Right lung (tissue), 2 donors: ENCODE measurements at regions not wholly inside any gene's neighbourhood (a gene's known extent, or its start where the extent isn't known, plus 50 kb on each side); places are given as distances from the start of the nearest gene placed in this dataset.
"Not testable (repeated sequence)": the region's sequence is repeated elsewhere in the genome, so short reads cannot be mapped to it uniquely, and the experiment has no call there.

Source experiments
- DNase-seq, 2 donors: peaks; one replicate each; pipeline ENCODE4 v3.0.0-alpha.2; 2013

DNA sequence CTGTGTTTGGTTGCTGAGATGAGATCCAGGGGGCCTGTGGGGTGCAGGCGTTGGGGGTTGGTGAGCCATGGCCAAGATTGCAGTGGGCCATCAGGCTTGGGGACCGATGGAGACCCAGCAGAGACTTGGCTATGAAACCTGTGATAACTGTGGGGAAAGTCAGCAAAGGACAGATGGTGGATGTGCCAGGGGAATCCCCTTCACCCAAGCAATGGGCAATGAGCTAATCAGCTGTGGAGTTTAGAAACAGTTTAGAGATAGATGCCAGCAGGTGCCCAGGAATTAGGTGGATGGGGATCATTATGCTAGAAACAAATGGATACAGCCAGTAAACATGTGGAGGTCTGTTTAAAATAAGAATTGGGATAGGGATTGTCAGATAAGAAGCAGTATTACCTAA, 151.4 kb upstream of the FERD3L start:
- no peak for DNase-seq

DNA sequence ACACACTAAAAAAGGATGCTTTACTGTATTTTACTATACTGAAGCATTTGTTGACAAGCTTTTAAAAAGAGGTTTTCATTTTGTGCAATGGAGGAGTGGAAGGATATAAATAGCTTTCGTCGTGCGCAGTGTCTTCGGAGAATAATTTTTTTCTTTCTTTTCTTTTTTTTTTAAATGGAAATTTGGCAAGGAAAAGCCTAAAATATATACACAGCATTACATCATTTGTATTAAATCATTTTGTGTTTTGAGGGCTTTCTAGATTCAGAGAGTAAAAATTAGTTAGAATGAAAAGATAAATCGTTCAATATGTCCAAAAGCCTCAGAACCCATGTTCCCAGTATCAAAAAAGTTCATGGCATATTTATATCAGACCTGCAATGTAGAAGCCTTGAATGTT, 150.2 kb upstream of the FERD3L start:
- DNase-seq: no peak

GRCh38 chr7:19294619-19295018, 149.4 kb upstream of the FERD3L start:
- no peak for DNase-seq

DNA sequence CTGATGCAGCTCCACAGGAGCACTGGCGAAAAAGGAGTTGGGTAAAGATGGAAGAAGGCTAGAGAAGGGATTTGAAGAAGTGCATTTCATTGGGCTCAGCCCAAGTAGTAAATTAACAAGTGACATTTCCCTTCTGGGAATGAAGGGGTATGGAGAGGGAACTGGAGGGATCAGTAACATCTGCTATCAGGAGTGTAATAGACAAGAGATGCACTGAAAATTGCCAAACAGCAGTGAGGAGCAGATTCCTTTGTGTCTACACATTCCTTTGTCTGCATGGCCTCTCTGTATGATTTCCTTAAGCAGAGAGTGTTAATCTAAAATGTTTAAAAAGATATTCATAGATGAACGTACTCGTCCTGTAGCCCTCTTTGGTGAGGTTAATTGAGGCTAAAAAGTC, 148.2 kb upstream of the FERD3L start:
- no peak for DNase-seq

GRCh38 chr7:19290968-19291367, 145.7 kb upstream of the FERD3L start:
- no peak for DNase-seq

DNA sequence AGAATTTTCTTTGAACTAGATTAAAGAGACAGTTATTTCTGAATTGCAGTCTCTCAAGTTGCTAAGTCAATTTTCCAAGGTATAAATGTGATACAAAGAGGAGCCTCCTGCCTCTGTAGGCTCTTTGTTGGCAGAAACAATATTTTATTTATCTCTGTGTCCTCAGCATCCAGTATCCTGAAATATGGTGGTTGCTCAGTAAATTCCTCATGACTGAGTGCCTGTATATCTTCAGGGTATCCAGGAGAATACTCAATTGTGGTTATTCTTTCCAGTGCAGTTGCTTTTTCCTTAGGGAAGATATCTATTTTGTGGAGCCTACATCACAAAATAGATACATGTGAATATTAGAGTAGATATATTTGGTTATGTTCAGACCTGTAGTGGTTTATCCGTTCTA, 144.8 kb upstream of the FERD3L start:
- no peak for DNase-seq

- no peak for DNase-seq
Measured at GRCh38 chr7:19284596-19285300, 139.5 kb upstream of the FERD3L start.

GRCh38 chr7:19284136-19284535, 138.9 kb upstream of the FERD3L start:
- DNase-seq: no peak

DNA sequence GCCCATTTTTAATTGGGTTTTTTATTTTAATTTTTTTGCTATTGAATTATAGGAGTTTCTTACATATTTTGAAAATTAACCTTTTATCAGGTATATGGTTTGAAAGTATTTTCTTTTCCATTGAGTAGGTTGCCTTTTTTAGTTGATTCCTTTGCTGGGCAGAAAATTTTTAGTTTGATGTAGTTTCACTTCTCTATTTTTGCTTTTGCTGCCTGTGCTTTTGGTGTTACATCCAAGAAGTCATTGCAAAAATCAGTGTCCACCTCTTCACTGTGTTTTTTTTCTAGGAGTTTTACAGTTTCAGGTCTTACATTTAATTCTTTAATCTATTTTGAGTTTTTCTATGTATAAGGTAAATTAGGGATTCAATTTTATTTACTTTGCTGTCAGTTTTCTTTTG, 129.8 kb upstream of the FERD3L start:
- DNase-seq: no peak

DNA sequence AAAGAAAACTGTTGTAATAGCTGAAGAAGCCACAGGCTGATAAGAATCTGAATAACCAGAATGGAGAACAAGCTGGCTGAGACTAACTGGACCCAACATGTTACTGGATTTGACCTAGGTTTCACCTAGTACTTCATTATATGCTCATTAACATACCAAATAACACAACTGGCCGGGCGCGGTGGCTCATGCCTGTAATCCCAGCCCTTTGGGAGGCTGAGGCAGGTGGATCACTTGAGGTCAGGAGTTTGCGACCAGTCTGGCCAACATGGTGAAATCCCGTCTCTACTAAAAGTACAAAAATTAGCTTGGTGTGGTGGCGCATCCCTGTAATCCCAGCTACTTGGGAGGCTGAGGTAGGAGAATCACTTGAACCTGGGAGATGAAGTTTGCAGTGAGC, 127.1 kb upstream of the FERD3L start:
- DNase-seq: not testable (repeated sequence)

DNA sequence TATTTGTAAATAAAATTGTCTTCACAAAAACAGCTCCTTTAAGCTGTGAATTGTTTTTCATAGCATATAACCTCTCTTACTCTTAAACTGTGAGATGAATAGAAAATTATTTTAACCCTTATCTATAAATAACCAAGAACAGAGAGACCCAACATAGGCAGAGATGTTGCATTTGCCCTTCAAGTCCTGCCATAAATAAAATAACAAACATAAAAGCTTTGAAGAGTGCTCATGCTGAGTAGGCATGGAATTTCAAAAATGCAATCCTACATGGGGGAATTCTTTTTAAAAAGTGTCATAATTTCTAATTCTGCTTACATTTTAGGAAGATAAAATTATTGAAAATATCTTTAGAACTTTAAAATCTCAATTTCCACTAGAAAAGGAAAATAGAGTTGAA, 124.1 kb upstream of the FERD3L start:
- no peak for DNase-seq

DNA sequence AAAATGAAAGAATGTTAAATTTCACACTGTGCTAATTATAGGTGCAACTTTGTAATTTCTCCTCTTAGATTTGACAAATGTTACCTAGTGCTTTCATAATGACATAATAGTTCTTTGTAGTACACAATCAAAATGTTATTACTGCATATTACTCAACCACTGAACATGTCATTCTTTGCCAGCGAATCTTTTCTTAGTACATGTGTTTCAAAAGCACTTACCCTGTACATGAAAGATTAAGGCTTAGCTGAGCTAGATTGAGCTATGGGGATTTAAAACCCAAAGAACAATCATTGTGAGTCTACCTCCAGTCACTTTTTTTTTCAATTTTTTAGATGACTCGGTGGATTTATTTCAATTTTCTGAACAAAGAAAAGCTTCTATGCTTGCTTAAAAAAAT, 123.5 kb upstream of the FERD3L start:
- no peak for DNase-seq

DNA sequence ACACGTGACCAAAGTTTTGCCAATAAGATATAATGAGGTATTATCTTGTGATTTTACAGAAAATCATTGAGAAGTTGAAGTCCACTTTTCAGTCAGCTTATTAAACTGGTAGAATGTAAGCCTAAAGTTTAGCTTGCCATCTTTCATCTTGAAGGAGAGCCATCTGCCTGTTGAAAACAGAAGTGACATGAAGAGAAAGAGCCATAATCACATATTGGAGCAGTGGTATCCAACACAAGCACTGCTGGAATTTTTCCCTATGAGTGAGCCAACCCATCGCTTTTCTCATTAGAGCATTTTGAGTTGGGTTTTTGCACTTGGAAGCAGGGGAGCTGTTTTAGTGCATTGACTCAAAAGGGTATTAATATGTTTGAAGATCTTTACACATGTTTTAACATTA, 117.6 kb upstream of the FERD3L start:
- DNase-seq: no peak

GRCh38 chr7:19249281-19249680, 104.1 kb upstream of the FERD3L start:
- no peak for DNase-seq

GRCh38 chr7:19248681-19249080, 103.5 kb upstream of the FERD3L start:
- no peak for DNase-seq

GRCh38 chr7:19248115-19248514, 102.9 kb upstream of the FERD3L start:
- DNase-seq: no peak

DNA sequence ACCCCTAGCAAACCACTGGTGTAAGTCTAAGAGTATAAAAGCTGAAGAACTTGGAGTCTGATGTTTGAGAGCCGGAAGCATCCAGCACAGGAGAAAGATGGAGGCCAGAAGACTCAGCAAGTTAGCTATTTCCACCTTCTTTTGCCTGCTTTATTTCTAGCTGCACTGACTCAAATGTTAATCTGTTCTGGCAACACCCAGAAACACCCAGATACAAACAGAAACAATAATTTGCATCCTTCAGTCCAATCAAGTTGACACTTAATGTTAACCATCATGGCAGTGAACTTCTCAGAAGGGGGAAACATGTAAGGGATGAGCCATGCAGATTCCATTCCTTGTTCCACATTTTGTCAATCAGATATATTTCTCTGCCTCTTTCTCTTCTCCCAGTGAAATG, 101.8 kb upstream of the FERD3L start:
- DNase-seq: no peak

DNA sequence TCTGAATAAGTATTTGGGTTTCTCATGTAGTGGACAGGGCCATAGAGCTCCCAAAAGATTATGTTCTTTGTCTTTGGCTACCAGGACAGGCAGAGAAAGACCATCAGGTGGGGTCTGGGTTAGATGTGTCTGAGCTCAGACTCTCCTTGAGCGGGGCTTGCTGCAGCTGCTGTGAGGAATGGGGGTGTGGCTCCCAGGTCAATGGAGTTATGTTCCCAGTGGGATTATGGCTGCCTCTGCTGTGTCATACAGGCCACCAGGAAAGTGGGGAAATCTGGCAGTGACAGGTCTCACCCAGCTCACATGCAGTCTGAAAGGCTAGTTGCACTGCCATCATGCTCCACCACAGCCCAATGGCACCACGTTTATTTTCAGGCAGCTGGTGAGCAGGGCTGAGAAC, 97.0 kb upstream of the FERD3L start:
- DNase-seq: no peak

DNA sequence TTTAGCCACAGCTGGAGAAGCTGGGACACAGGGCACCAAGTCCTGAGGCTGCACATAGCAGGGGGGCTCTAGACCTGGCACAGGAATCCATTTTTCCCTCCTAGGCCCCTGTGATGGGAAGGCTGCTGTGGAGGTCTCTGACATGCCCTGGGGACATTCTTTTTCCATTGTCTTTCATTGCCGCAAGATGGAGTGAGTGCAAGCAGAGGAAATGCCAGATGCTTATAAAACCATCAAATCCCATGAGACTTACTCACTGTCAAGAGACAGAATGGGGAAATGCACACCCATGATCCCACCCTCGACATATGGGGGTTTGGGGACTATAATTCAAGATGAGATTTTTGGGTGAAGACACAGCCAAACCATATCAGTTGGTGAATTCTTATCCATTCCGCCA, 94.7 kb upstream of the FERD3L start:
- no peak for DNase-seq

- no peak for DNase-seq
Measured at GRCh38 chr7:19235680-19236079, 90.5 kb upstream of the FERD3L start.

DNA sequence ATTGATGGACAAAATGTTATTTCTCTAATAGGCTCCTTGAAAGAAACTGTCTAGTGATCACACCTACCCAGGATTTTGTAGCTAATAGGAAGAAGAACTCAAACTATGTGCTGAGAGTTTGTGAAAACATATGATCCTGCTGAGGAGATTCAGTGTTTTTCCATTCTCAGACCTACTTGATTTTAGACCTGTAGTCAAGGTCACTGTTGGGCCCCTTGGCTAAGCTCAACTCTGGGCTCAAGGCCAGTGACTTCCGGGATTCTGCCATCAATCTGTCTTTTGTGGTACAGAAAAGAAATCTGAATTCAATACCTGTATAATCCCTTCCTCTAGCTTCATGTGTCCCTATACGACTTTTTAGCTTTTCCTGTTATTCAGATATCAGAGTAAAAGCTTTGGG, 79.7 kb upstream of the FERD3L start:
- DNase-seq: no peak

DNA sequence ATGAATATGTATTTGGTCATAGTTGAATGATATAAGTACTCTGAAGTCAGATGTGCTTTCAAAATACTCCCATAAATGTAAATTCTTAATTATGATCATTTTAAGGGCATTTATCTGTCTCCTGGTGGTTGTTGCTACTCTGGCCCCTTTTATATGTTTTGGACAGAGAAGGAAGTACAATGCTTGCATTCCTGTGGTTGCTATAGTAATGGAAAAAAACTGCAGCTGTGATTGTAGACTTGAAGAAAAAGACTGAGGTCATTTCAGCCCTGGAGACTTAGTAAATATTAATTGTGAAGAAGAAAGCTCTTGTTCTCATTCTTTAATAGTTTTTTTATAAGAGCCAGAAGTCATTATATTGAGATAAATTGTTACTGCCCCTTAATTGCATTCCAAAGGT, 70.2 kb upstream of the FERD3L start:
- DNase-seq: peak; percentile 10 to 20

- no peak for DNase-seq
Measured at GRCh38 chr7:19213746-19214145, 68.5 kb upstream of the FERD3L start.

DNA sequence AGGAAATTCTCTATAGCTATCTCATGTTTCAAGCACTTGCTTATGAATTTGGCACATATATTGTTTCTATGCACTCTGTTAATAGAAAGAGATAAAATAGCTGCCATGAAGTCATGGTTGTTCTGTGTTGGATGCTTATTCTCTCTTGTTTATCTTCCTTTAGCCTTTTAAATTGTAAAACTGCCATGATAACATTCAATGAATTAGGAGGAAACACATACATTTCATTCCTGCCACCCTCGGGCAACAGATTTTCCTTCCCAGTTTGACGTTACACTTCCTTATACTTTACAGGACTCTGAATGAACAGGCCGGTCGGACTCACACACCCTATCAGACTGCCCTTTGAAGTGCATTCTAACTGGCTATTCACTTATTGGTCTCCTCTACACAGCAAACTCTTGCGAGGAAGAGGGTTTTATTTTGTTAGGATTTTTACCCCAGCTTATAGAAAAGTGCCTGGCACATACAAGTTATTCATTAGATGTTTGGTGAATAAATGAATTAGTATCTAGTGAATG, 65.7 kb upstream of the FERD3L start:
- no peak for DNase-seq
